H1 (cell line): ENCODE measurements at regions not wholly inside any gene's neighbourhood (a gene's known extent, or its start where the extent isn't known, plus 50 kb on each side); places are given as distances from the start of the nearest gene placed in this dataset.

Experiments used
- ASH2L ChIP-seq: fragments of 200-600, 300-600 bp; sonication (generic); IDR thresholded peaks from one replicate; pipeline ENCODE4 v1.7.1; 2017; ENCODE audit warnings: low read length
- BCL11A ChIP-seq, 2 experiments: IDR thresholded peaks; one replicate each; pipeline ENCODE4 v1.6.1; 2011; ENCODE audit warnings: low read depth in 2 of 2, low read length in 2 of 2, mild to moderate bottlenecking in 2 of 2
- CEBPB ChIP-seq: IDR thresholded peaks from 2 replicates; pipeline ENCODE4 v1.6.1; 2012; ENCODE audit warnings: low read depth, low read length
- HDAC2 ChIP-seq, 2 experiments: fragments of 300-600 bp in 1 of 2; sonication (generic) in 1 of 2; IDR thresholded peaks; 2 replicates each; pipeline ENCODE4 v1.6.1; 2011 to 2012; ENCODE audit warnings: low read depth in 2 of 2, low read length in 2 of 2, mild to moderate bottlenecking in 2 of 2, moderate library complexity in 2 of 2, borderline replicate concordance in 1 of 2, inconsistent platforms in 1 of 2
- MAX ChIP-seq: IDR thresholded peaks from 2 replicates; pipeline ENCODE4 v1.6.1; 2012; ENCODE audit warnings: inconsistent platforms
- PHF8 ChIP-seq: fragments of 200-600 bp; sonication (generic); conservative IDR thresholded peaks from 2 replicates; pipeline ENCODE4 v1.7.1; 2012; ENCODE audit warnings: low read depth, mild to moderate bottlenecking, inconsistent platforms, low read length, moderate library complexity
- POLR2AphosphoS5 ChIP-seq: IDR thresholded peaks from 2 replicates; pipeline ENCODE4 v1.6.1; 2011; ENCODE audit warnings: low read depth, low read length
- RBBP5 ChIP-seq: IDR thresholded peaks from 2 replicates; pipeline ENCODE4 v1.7.1; 2012; ENCODE audit warnings: low read depth, mild to moderate bottlenecking, inconsistent platforms, low read length, moderate library complexity, borderline replicate concordance
- SIX5 ChIP-seq: IDR thresholded peaks from 2 replicates; pipeline ENCODE4 v1.6.1; 2011; ENCODE audit warnings: mild to moderate bottlenecking, low read depth, low read length
- USF2 ChIP-seq: IDR thresholded peaks from 2 replicates; pipeline ENCODE4 v1.6.1; 2011; ENCODE audit warnings: low read length, improper control_type of control experiment

- TF ChIP-seq ASH2L (no peak), PHF8 (no peak), HDAC2 (IDR thresholded peaks at IDR 0.05; ENCODE audit: borderline replicate concordance in 1 of 2, low read depth in 2 of 2, low read length in 2 of 2) (no peak), SIX5 (no peak), CEBPB (no peak), MAX (no peak), POLR2AphosphoS5 (no peak), USF2 (no peak), RBBP5 (no peak), BCL11A (IDR thresholded peaks at IDR 0.05; ENCODE audit: low read depth in 2 of 2, low read length in 2 of 2) (no peak)
- TF ChIP-seq, all 59 proteins: peak for 0
Observed at GRCh38 chr2:8352296-8352695, 329.6 kb upstream of the ID2 start (continued).
